ENCODE measurements at regions not wholly inside any gene's neighbourhood (a gene's known extent, or its start where the extent isn't known, plus 50 kb on each side); places are given as distances from the start of the nearest gene placed in this dataset.

- H3K4me3 ChIP-seq (ENCODE audit: low read depth, low read length), result no peak overlapping the region
- no peak for DNase-seq (ENCODE audit: low read depth)
Observed at GRCh38 chr18:57299931-57300330, 52.4 kb upstream of the ST8SIA3 start.

- DNase-seq (ENCODE audit: low read depth), result no peak
- H3K4me3 ChIP-seq (ENCODE audit: low read depth, low read length), result no peak overlapping the region
Observed at GRCh38 chr18:57301573-57302559, 50.5 kb upstream of the ST8SIA3 start.

Data from skeletal muscle cell (primary cell).